H1 (cell line): ENCODE measurements at regions not wholly inside any gene's neighbourhood (a gene's known extent, or its start where the extent isn't known, plus 50 kb on each side); places are given as distances from the start of the nearest gene placed in this dataset.

ENCODE experiments used
- ATF2 ChIP-seq: IDR thresholded peaks from 2 replicates; pipeline ENCODE4 v1.6.1; 2012; ENCODE audit warnings: low read length, inconsistent platforms
- EGR1 ChIP-seq: IDR thresholded peaks from 2 replicates; pipeline ENCODE4 v1.6.1; 2011; ENCODE audit warnings: low read depth, low read length, borderline replicate concordance
- SP1 ChIP-seq: IDR thresholded peaks from 2 replicates; pipeline ENCODE4 v1.6.1; 2011; ENCODE audit warnings: low read depth, low read length

DNA sequence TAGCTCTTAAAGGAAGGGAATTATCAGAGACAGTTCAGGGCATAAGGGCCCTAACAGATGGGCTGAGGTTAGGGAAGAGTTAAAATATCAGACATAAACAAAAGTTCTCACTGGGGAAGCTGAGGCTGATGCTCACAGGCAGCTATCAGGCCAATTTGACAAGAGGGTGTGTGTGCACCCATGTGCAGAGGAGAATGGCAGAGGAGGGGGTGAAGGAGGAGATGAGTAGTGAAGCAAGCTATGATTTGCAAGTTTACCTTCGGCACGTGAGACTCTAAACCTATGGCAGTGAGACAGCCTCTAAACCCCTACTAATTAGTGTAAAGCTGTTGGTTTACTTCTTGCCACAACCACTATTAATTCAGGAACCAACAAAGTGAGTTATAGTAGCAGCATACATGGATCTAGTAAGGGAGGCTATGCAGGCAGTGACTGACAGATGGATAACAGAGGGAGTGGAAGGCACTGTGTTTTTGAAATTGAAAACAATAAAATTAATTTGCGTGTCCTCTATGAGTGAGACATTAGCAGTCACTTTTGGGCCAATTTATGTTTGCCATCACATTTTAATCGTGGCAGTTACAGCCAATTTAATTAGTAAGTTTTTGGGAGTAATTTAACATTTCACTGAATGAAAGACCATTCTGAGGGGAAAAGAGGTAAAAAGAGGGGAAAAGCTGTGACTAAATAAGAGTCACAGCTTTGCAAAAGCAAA, 99.6 kb upstream of the HTR2A start (continued):
- TF ChIP-seq ATF2: no peak
- TF ChIP-seq SP1: no peak
- no peak for TF ChIP-seq EGR1
- TF ChIP-seq, all 59 proteins: peak for 0
